NT2/D1 (cell line): ENCODE measurements at regions not wholly inside any gene's neighbourhood (a gene's known extent, or its start where the extent isn't known, plus 50 kb on each side); places are given as distances from the start of the nearest gene placed in this dataset.

Experiments
- YY1 ChIP-seq: IDR thresholded peaks from 2 replicates; pipeline ENCODE4 v1.6.1; 2011; ENCODE audit not compliant: insufficient read length, insufficient read depth
- ZNF274 ChIP-seq: IDR thresholded peaks from 2 replicates; pipeline ENCODE4 v1.6.1; 2011; ENCODE audit warnings: mild to moderate bottlenecking, low read depth, low read length

- no peak for TF ChIP-seq YY1
- no peak for TF ChIP-seq ZNF274
Measured at GRCh38 chr1:83764209-83764608, 234.7 kb downstream of the TTLL7 start.
